ENCODE measurements at regions not wholly inside any gene's neighbourhood (a gene's known extent, or its start where the extent isn't known, plus 50 kb on each side); places are given as distances from the start of the nearest gene placed in this dataset.

DNA sequence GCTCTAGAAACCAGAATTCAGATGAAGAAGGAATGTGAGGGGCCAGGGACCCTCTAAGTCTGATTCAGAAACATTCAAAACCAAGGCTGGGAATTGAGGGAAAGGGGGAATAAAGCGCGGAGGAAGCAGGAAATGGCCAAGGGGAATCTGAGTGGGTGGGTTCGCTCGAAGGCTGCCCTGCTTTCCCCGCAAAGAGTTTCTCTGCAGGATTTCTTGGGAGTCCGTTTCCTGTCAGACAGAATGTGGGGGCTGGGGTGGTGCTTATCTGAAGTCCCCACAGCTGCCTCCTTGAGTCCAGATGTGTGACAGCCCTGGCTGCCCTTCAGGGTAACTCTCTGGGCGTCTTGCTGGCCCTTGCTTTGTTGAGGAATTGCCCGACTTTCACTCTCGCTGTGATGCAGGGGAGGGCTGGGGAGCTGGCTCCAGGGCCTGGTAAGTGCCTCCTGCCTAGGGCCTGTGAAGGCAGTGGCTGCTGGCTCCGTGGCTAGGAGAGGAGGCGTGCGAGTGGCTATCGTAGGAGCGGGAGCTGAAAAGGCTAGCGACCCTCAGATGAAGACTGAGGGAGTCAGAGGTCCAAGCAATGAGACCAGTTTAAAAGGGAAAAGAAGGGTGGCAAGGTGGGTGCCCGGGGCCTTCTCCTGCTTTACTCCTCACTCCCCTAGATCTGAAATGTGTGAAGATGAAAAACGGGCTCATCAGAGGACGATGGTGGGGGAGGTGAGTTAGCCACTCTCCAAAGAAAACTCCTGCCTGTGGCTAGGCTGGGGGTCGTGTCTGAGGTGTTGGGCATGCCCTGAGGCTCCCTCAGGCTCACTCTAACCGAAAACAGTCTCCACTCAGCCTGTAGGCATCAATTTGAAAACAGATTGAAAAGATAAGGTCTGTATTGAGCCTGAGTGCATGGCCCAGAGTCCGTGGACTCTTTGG is 143.9 kb upstream of the UMPS start:
- no peak for DNase-seq

DNA sequence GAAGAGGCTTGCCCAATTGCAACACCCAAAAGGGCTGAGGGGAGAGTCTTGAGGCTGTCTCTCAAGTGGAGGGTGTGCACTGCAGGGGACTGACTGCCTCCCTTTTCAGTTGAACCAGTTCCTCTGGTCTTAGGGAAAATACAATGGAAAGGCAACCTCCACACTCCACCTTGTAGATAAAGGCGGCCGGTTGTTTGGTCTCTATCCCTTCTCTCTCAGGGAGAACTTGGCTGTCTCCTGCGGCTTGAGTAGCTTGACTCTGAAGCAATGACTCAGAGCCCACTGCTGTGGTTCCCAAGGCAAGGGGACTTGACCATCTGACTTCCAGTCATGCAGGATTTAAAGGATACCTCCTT is 143.2 kb upstream of the UMPS start:
- no peak for DNase-seq

DNA sequence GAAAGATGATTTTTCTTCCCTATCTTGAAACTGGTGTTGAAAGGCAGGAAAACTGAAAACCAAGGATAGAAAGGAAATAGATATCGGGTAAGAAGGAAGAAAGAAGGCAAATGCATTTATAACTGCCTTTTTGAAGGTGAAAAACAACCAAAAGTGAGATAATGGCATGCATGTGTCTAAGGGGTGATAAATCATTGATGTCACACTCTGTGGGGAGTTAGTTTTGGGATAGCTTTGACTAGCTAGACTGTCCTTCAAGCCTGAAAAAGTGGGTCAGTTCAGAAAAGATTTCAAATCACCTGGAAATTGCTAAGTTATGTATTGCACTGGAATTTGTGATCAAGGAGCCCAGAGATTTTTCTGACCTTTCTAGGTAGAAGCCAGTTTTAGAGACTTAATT is 142.2 kb upstream of the UMPS start:
- no peak for DNase-seq

DNA sequence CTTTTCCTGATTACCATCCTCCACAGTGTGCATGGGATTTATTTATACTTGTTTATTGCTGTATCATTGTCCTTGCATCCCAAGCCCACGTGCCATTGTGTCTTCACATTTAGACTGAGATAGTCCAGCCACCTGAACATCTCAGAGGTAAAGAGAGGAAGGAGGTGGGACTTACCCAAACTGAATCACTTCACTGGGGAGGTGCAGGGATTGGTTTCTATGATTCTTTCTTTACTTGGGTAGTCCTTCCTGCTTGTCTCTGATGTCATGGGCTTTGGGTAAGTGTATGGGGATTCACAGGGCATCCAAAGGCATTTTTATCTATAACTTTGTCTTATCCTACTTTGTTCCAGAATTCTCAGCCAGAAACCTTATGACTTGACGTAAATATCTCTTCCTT is 141.5 kb upstream of the UMPS start:
- DNase-seq, result no peak

DNA sequence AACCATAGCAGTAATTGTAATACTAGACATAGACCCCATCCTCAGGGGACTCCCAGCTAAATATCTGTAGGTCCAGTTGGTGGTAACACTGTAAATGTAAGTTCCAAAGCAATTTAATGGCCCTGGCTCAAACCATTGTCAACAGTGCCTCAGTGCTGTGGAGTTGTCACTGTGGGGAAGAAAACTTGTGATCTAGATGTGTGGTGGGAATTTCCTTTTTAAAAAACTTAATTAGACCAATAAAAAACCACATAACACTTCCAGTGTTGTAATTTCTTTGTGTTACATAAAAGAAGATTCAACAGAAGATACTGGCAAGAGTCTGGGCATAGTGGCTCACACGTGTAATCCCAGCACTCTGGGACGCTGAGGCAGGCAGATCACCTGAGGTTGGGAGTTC is 138.6 kb upstream of the UMPS start:
- DNase-seq, result no peak

- DNase-seq, result no peak
Measured at GRCh38 chr3:124592658-124593441, 137.4 kb upstream of the UMPS start.

GRCh38 chr3:124593442-124593829 is 136.8 kb upstream of the UMPS start:
- DNase-seq, result no peak

GRCh38 chr3:124594581-124594980 is 135.7 kb upstream of the UMPS start:
- DNase-seq, result no peak

DNA sequence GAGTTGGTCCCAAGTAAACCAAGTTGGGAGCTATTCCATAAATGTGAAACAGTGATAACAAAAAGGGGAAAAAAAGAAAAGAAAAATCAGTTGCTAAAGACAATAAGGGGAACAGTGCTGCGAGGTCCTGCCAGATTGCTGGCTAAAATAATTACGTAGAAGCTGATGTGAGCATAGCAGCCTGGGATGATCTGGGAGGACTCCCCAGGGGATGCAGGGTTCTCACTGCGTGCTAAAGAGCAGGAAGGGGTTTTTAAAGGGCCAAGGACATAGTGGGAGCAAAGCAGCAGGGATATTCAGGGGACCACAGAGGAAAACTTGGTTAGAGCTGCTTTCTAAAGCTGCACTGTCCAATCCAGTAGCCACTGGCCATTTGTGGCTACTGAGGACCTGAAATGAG is 133.0 kb upstream of the UMPS start:
- no peak for DNase-seq

DNA sequence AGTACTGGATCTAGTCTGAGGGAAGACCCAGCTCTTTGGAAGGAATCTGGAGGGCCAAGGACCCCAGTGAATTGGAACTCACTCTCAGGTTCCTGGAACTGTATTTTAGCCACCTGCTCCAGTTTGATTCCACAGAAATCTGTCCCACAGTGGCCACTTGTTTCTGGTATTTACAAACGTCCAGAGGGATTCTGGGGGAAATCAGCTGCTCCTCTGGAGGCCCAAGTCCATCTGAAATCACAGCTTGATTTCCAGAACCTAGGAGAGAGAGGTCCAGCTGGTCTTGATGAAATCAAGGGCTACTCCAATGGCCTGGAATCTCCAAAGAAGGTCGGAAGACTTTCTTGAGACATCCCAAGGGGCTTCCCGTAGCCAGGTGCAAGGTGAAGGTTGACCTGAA is 132.3 kb upstream of the UMPS start:
- no peak for DNase-seq

GRCh38 chr3:124599147-124599765 is 131.0 kb upstream of the UMPS start:
- no peak for DNase-seq

DNA sequence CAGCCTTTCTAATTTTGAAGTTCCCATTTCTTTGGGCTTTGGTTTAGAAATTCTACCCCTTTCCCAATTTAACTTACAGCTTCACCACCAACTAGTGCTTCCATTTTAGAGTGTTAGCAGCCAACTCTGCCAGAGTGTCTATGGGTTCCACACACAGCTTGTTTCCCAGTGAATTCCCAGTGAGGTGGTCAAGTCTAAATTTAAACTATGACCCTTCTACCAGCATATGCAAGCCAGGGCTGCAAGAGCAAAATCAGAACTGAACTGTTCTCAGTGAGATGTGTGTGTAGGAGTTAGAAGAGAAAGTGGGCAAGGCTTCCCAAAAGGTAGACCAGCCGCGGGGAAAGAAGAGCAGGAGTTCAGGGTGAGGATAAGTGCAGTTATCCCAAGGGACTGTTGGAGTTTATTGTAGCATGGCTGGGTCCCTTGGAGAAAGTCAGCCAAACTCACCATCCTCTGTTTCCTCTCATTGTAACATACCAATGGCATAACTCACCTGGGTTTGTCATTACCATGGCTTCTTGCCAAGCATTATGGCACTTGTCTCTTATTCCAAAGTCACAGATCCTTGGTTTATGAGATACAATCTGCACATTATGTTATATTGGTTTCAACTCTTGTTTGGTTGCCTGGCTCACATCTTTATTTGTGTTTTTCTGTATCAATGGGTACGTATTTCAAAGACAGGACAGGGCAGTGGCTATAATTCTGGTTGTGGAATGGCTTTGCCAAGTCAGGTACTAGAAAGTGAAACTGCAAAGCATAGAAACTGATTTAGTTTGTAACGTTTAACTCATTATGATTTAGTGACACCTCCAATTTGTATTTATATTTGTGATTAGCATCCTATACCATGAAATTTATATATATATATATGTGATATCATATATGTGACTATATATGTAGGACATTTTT is 130.2 kb upstream of the UMPS start:
- DNase-seq, result peak; percentile 24

DNA sequence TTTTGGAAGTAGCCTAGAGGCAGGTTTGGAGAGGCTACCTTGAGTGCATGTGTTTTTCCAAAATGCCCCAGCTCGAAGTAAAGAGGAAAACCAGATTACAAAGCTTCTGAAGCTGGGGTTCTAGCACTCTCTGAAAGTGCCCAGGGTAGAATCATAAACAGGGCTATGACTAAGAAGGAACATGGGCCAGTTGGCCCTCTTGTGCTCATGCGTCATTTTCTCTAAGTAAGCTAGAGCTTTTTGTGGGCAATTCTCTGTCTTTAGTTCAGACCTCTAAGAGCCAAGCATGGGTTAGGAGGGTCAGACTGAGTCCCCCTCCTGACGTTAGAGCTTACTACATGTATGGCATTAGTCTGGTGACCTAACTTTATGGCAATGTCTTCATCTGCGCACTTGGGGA is 129.5 kb upstream of the UMPS start:
- no peak for DNase-seq

DNA sequence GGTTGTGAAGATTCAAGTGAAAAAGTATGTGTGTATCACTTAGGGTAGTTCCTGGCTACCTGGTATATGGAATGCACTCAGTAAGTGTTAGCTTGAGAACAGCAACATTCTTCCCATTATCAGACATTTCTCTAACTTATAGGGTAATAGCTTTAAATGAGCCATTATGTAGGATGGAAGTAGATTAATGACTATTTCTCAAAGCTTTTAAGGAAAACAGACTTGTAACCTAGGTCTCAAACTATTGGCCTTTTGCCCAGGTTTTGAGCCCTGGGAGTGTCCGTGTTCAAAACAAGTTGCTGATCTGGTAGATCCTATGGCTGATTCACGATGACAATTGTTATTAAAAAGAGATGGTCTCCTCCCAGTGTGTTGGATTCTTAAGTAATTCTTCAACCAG is 129.1 kb upstream of the UMPS start:
- DNase-seq, result no peak

GRCh38 chr3:124602980-124603627 is 127.1 kb upstream of the UMPS start:
- DNase-seq, result no peak

DNA sequence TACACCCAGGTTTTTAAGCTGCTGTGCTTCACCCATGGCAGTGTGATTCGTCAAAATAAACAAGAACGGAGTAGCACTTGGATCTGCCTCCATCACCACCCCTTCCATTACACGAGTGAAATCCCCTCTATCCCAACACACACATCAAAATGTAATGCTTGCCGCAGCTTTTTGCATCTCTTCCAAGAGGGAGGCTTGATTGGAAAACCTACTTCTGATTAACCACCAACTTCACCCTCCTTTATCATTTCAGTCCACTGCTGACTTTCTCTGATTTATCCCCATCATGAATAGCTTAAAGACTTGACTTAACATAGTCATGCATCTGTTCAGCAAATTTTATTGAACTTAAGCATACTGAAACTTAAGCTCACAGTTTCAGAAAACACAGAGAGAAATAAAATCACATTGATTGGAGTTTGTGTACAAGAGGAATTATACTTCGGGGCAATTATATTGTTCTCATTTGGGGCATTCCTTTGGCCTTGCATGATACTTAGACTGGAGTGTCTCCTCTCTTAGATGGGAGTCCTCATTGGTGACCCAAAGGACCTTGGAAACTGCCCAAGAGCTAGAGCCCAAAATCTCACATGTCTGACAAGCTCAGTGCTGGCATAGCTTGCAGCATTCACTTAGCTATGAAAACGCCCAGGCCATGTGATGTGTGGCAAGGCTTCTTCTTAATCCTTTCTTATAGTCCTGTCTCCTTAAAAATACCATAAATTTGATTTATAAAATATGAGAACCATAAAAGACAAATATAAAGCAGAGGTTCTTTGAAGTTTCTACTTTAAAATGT is 124.3 kb upstream of the UMPS start:
- no peak for DNase-seq

DNA sequence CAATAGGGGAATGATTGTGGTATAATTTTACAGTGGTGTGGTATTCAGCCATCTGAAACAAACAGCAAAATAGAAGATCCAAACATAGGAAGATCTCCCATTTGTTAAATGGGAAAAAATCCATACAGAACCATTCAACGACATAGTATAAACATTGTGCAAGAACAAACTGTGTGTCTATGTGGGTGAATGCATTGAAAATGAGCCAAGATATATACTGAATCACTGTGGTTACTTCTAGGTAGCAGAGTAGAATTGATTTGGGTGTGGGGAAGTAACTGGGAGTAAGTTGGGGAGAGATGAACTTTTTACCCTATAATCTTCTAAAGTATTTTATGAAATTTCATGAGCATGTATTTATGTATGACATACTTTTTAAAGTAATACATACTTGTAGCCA is 123.1 kb upstream of the UMPS start:
- DNase-seq, result peak; percentile 67

GRCh38 chr3:124609402-124609801 is 120.8 kb upstream of the UMPS start:
- DNase-seq, result no peak

- DNase-seq, result no peak
Measured at GRCh38 chr3:124610130-124610529, 120.1 kb upstream of the UMPS start.

DNA sequence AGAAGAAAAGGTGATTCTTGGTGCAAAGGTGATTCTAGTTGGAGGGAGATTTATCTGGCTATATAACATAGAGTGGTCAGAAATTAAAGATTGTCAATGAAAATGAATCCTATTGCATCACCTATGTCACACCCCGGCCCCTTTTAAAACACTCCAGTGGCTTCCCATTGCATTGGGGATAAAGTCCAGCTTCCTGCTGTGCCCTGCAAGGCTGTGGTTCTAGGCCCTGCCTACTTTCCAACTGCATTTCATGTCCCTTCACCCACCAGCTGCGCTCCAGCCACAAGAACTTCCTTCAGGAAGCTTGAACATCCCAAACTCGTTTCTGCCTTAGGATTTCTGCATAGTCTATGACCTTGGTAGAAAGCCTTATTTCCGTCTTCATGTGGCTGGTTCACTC is 118.7 kb upstream of the UMPS start:
- no peak for DNase-seq

DNA sequence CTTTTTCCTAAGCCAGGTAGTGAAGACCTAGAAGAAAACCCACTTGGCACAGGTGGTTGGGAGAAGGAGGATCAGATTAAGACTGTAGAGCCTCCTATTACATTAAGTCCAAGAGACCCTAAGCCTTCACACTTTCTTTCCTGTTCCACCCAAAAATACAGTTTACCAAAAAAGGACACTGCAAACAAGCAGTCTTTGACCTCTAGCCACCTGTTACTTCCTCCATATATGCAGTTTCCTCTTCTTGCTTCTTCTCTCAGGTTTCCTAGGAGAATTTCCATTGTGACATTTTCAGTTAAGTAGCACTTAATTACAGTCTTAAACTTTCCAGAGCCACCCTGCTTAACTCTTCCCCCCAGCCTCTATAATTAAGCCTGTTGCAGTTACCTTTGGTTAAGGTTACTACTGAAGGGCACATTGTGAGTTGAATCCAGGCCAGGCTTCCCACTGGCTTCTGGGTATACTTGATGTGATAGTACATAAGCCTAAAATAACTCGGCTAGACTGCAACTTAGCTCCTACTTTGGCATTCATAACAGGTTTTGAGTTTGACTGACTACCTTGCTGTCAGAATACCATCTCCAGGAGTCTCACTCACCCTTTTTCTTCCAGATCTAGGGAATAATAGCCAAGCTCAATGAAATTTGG is 114.2 kb upstream of the UMPS start:
- DNase-seq, result no peak
